ENCODE measurements at regions not wholly inside any gene's neighbourhood (a gene's known extent, or its start where the extent isn't known, plus 50 kb on each side); places are given as distances from the start of the nearest gene placed in this dataset.
"Not testable (repeated sequence)": the region's sequence is repeated elsewhere in the genome, so short reads cannot be mapped to it uniquely, and the experiment has no call there.

GRCh38 chr14:56049536-56049935, 68.7 kb upstream of the PELI2 start:
- no peak for DNase-seq

- DNase-seq, result no peak
These were observed 62.7 kb upstream of the PELI2 start for GRCh38 chr14:56055511-56055910.

- DNase-seq, result no peak
These were observed 62.2 kb upstream of the PELI2 start for GRCh38 chr14:56056031-56056430.

- DNase-seq, result no peak
These were observed 61.0 kb upstream of the PELI2 start for GRCh38 chr14:56057071-56057741.

GRCh38 chr14:56057767-56058166, 60.4 kb upstream of the PELI2 start:
- peak; percentile 2 for DNase-seq

- DNase-seq, result no peak
These were observed 59.2 kb upstream of the PELI2 start for GRCh38 chr14:56059054-56059453.

- DNase-seq, result no peak
These were observed 57.2 kb upstream of the PELI2 start for GRCh38 chr14:56061051-56061450.

- no peak for DNase-seq
These were observed 55.1 kb upstream of the PELI2 start for GRCh38 chr14:56063131-56063530.

GRCh38 chr14:56064513-56064912, 53.7 kb upstream of the PELI2 start:
- DNase-seq, result no peak

- DNase-seq, result not testable (repeated sequence)
These were observed 53.0 kb upstream of the PELI2 start for GRCh38 chr14:56065199-56065598.

GRCh38 chr14:56065621-56066290, 52.5 kb upstream of the PELI2 start:
- DNase-seq, result no peak
